Activated CD4-positive, alpha-beta T cell treated with anti-CD3 and anti-CD28 coated beads, Interleukin-10, Interleukin-2, amounts not matched to agents 100 ng/mL and 50 ng/mL, durations not matched to agents 16 hours and 8 hours (primary cell): ENCODE measurements at regions not wholly inside any gene's neighbourhood (a gene's known extent, or its start where the extent isn't known, plus 50 kb on each side); places are given as distances from the start of the nearest gene placed in this dataset.
A peak's percentile ranks its signal among the peaks of the same experiment; 100 is the strongest.
"Not testable (repeated sequence)": the region's sequence is repeated elsewhere in the genome, so short reads cannot be mapped to it uniquely, and the experiment has no call there.

Experiments
- DNase-seq: peaks from one replicate; pipeline ENCODE4 v3.0.0-alpha.2; 2020

DNA sequence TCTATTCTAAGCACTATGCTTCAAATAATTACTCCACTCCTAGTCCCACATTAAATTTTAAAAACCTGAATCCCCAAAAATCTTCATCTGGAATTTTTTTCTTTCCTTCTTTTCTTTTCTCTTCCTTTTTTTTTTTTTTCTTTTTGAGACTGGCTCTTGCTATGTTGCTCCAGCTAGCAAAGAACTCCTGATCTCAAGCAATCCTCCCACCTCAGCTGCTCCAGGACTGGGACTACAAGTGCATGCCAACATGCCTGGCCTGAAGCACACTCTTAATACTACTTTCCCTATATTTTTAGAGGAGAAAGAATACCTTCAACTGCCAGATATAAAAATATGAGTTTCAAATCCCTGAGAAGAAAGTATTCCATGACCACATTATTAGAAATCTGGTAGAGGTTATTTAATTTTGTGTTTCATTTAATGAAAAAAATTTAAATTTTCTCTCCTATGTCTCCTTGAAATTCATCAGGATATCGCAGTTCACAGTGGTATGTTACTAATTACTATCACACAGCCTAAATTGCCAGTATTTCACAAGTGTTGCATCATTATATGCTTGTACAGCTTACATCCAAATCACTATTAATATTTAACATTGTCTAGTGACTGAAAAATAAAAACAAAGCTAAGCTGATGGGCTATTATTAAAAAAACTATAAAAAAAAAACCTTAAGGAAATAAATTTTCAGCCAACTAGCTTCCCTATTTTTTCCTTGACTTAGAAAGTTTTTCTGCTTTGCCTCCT, 227.8 kb downstream of the NAF1 start:
- DNase-seq = no peak

DNA sequence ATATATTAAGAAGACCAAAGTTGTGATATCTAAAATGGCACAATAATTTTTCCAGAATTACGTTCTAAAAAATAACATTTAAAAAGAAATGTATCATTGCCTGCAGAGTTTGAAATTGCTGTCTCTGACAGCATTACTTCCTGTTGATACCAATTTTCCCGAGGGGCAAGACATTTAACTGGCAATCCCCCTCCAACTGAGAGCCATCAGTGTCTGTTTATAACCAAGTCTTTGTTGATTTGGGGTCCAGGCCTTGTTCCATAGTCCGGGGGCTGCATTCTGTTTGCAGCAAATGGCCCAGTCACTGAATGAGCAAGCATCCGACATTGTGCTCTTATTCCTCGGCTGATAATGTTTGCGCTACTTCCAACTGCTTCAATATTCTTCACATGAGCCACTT, 231.5 kb downstream of the NAF1 start:
- DNase-seq = no peak

DNA sequence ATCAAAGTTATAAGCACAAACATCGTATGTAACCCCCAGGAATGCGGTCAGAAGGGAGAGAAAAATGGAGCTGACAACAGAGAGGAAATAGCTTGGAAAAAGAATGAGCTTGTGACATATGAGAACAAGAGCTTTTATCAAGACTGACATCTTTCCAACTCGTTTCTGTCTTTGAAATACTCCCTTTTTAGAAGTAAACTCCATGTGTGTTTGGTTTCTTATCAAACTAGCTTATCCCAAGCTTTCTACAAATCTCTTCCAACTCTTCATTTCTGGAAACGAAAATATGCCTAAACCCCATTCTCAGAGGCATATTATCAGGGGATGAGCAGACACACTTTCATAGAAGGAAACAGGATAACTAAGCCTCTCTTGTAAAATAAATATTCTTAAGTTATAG, 235.4 kb downstream of the NAF1 start:
- DNase-seq = no peak

DNA sequence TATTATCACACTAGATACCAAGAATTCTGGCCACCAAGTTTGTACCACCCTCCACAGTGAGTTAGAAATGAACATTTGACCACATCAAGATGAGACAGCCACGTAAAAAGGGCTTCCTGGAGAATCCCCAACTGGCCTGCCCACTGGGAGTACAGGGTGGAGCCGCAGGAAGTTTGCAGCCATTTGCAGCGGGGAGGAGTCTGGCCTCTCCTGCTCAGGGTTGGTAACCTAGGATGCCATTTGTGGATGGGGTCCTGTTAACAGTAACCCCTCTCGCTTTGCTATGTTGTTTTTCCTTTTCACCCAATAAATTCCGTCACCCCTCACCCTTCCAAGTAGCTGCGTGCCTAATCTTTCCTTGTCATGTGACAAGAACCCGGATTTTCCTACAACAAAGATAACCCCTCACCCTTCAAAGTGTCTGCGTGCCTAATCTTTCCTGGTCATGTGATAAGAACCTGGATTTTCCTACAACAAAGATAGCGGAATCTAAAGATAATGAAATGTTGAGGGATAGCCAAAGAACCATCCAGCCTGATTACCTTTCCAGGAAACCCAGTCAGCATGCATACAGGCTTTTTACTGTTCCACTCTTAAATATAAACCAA, 245.4 kb downstream of the NAF1 start:
- DNase-seq = no peak

DNA sequence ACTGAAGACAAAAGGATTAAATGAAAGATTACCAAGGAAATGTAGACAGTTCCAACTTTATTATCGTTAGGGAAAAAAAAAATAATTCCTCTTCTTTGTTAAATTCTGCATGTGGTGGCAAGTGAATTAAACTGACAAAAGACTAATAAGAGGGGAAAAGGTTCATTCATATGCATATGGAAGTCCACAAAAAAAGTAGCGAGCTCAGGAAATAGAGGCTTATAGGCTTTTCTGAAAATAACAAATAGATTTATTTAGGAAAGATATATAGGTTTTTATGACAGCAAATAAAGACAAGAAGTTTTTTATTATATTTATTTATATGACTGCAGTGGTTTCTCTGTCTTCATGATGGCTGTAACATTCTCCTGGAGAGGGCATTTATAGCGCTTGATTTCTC, 246.0 kb downstream of the NAF1 start:
- no peak for DNase-seq

DNA sequence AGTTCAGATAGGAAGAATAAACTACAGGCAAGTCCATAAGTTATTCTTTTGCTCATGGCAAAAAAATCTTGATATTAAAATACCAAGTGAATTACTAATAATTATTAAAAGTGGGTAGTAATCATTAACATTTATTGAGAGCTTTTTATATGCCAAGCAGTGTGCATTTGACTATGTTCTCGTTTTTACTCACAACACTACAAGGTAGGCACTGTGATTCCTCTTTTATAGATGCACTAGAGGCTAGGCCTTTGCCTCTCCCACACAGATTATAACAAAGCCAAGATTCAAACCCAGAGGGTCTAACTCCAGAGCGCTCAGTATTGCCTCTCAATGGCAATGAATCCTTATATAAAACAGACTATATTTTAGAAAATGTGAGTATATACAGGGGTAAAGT, 254.2 kb downstream of the NAF1 start:
- DNase-seq = no peak

DNA sequence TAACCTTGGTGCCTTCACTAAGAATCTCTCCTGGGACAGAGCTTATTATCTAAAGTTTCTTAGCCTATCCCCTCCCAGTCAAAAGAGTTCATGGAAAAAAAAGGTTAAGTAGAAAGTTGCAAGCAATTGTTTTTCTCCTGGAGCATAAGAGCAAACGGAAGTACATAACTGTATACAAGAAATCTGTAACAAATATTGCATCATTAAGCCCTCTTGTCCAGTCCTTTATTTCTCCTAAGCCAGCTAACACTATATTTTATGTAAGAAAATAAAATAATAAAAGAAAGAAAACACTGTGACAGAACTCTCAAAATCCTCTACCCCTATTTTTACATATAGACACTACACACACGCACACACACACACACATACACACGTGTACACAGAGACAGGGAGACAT, 255.3 kb downstream of the NAF1 start:
- no peak for DNase-seq

DNA sequence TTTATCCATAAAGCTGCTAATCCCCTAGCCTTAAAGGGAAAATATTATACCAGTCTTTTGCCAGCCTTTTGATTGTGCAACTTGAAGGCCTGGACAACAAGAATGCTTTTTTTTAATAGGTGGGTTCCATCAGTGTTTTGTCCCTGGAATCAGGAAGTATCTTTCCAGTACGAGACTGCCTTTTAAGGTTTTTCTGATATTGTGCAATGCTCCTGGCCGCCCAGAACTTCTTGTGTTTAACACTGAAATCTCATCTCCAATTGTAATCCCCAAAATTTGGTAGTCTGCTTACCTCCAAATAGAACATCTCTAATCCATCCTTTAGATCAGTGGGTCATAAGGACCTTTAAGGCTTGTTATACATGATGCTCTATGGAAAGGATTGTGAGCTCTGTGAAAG, 256.7 kb downstream of the NAF1 start:
- DNase-seq = no peak

DNA sequence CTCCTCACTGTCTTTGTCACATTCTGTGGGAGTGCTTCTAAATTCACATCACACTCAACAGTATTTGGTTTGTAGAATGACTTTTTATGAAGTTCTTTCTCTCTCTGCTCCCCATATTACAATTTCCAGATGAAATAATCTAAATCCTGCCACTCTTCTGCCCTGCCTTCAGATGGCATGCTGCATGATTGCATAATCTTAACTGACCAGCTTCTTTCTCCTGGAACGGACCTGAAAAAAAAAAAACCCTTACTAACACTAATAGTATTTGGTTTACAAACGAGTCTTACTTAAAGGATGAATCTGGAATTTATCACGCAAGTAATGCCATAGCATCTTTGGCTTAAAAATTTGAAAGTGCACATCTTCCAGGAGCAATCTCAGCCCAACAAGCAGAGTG, 272.3 kb downstream of the NAF1 start:
- no peak for DNase-seq

DNA sequence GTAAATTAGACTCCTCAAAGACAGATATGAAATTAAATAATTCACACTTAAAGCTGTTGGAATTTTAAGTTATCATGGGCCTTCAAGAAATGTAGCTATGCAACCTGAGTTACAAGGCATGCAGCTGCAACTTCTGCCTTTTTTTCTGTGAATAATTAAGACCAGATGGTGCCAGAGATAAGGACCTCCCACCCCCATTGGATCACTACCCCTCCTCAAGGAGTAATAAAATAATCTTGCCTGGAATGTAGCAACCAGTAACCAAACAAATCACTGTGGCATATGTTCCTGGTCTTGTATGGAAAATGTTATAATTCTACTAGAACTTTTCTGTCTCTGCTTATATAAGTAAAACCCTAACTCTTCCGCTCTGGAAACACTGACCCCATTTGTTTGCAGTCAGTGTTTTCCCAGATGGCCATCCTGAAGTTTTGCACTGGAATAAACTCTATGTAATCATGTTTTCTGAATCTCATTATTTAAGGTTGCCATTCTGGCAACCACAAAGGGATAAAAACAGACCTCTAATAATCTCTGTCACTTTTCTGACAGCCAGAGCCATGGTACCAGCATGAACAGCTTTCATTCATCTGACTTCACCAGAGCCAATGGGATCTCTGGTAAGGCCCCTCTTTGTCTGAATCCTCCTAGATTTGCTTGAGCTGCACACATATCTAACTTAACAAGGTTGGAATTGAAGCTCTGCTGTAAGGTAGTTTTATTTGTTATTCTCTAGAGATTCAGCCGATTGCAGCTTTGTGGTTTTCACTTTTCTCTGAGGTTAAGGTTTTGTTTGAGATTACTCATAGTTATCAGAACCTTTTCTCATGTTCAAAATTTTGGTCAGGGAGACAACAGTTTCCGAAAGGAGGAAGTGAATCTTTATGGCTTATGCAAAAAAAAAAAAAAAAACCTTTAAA, 274.6 kb downstream of the NAF1 start:
- peak; percentile 70 for DNase-seq

DNA sequence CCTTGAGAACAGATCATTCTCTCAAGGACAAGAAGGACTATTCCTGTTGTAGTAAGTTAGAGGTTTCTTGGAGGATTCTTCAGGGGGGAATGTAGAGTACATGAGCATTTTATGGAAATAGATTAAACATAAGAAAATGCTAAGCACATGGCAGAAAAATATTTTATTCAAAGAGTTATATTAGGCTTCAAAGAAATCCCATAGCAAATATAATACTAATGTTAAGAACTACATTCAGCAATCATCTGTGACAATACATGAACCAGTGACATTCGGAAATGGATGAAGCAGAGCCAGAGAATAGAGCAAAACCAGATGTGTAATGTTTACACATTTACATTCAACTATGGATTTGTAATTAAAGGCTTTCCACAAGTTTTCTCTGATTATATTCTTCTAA, 288.6 kb downstream of the NAF1 start:
- no peak for DNase-seq

DNA sequence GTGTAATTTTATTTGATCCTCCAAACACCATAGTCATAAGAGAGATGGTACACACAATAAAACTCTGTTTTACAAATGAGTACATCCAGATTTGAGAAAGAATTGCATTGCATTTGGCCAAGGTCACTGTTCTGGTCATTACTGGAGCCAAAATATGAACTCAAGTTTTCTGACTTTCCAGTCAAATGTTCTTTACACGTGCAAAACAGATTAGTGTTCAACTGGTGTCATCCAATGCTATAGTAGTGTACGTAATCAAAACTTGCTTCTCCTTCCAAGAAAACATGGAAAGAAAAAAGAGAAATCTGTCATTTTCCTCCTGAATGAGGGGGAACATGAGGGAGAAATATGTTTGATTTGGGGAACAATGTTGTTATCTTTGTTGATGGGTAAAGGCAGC, 291.9 kb downstream of the NAF1 start:
- no peak for DNase-seq

DNA sequence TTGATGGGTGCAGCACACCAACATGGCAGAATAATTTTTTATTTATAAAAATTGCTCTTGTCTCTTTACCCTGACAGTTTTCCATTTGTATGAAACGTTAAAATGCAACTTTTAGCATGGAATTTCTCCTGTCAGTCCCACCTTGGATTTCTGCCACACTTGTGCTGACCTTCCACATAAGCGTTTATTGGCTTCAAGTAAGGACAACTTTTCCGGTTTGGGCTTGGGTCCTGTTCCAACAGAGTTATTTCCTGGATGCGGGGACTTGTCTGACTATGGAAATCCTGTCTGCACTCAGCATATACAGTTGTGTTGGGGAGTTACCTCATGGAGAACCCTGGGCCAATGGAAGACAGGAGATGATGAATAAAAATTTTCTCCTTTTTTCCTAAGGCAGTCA, 294.7 kb downstream of the NAF1 start:
- no peak for DNase-seq

DNA sequence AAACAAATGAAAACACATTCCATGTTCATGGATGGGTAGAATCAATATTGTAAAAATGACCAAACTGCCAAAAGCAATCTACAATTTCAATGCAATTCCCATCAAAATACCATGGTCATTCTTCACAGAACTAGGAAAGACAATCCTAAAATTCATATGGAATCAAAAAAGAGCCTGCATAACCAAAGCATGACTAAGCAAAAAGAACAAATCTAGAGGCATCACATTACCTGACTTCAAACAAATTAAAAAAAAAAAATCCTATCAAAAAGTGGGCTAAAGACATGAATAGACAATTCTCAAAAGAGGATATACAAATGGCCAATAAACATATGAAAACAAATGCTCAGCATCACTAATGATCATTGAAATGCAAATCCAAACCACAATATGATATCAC, 297.5 kb downstream of the NAF1 start:
- DNase-seq = no peak

DNA sequence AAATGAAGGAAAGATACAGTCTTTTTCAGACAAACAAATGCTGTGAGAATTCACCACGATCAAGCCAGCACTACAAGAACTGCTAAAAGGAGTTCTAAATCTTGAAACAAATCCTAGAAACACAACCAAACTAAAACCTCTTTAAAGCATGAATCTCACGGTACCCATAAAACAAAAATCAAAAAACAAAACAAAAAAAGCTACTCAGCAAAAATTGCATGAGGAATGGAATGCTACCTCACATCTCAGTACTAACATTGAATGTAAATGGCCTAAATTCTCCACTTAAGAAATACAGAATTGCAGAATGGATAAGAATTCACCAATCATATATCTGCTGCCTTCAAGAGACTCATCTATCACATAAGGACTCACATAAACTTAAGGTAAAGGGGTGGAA, 300.1 kb downstream of the NAF1 start:
- no peak for DNase-seq

DNA sequence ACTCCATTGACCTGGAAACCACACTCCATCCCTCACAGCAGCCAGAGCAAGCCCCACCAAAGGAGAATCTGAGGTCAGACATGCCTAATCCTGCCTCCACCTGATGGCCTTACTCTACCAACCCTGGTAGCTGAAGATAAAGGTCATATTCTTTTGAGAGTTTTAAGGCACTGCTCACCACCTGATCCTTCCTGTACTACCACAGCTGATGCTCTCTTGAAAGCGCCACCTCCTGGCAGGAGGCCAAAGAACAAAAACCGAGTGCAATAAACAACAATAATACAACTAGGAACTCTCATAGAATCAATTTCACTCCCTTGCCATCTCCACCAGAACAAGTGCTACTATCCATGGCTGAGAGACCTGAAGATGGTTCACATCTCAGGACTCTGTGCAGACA, 301.6 kb downstream of the NAF1 start:
- peak; percentile 9 for DNase-seq

DNA sequence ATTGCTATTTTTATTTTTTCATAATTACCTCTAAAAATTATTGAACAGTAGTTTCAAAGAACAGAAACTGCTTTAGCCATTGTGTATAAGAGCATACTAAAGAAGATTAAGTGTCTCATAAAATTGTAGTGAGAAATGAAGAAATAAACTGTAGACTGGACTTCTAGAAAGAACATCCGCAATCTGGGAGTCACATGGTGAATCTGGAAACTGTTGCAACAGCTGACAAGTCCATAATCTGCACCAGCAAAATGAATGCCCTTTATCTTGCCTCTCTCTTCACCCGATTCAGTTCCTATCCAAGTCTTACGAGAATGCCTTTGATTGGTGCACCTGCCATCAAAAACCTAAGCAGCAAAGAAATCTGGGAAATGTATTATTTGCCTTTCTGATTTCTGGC, 312.9 kb downstream of the NAF1 start:
- DNase-seq = no peak

DNA sequence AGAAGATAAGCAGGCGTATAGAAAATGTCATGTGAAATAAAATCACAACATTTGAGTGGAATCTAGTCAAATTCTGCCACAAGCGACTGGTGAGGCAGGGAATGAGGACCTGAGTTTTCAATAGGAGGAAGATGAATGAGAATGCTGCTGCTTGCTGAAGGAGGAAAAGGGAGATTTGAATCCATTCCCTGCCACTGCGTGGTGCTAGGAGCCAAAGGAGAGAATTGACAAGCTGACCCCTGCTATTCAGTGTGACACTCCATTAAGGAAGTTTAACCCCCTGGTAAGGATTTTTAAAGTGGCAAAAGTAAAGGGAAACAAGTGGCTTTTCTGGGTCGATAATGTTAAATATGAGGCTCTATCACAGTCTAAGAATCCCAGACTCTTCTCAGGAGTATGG, 314.0 kb downstream of the NAF1 start:
- no peak for DNase-seq

DNA sequence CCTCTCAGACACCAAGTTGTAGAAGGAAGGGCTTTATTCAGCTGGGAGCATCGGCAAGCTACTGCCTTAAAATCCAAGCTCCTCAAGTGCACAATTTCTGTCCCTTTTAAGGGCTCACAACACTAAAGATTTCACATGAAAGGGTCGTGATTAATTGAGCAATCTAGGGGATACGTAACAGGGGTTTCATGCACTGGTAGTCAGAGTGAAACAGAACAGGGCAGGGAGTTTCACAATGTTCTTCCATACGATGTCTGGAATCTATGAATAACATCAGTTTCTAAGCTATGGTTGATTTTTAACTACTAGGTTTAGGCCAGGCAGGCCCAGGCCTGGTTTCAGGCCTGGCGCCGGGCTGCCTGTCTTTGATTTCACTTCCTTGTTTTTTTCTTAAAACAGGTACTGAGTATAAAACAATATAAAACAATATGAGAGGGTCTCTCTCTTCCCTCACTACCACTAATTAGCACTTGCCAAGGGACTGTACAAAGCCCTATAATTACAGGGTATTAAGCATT, 315.4 kb downstream of the NAF1 start:
- DNase-seq = not testable (repeated sequence)

DNA sequence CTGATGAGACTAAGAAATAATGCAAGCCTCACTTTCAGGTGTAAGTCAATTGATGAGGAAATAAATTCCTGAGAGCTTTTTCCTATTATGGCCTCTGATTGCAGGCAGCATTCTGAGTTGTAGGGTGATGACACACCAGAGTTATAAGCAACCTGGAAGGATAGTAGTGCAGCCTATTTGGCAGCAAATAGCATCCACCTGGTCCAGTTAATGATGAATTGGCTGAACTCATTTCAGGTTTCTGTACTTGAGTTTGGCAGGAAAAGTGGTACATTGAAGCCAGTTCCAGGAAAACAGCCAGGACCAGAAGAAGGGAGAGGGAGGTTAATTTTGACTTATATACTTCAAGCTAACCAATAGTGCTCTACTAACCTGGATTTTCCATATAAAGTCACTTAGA, 316.8 kb downstream of the NAF1 start:
- no peak for DNase-seq

DNA sequence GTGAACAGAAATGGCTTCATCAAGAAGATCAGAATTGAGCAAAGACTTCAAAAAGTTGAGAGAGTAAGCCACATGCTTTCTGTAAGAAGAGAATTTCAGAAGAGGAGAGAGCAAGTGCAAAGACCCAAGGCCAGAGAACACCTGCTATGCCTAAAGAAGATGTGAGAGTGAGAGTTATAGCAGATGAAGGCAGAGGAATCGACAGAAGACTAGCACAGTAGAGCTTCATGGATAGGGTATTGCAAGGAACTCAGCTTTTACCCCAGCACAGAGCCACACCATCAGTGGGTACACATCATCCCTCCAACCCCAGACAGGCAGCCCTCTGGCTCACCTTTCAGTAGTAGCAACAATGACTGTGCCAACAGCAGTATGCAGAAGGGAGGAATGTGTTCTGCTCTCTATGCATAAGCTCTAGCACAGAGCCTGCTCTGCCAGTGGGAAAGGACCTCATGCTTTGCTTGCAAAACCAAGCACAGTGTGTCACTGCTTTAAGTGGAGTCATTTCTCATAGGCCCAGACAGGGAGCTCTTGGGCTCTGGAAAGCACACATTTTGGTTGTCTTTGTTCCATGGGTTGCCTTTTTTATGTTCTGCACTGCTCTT, 318.6 kb downstream of the NAF1 start:
- peak; percentile 1 for DNase-seq

DNA sequence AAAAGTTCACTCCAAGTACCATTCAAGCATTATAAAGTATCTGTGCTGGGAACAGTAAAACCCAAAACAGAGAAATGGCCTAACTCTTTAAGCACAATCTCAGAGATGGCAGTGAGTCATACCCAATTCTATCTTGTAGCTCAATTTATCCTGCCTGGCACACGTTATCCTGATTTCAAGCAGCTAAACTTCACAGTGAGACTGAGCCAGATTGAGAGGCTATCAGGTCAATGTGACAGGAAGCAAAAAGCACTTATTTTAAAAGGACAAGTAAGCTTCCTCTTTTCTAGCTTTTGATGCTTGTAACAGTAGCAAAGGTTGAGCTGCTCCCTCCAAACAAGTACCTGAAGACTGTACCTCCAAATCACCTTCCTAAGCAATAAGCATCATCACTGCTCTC, 324.9 kb downstream of the NAF1 start:
- no peak for DNase-seq

DNA sequence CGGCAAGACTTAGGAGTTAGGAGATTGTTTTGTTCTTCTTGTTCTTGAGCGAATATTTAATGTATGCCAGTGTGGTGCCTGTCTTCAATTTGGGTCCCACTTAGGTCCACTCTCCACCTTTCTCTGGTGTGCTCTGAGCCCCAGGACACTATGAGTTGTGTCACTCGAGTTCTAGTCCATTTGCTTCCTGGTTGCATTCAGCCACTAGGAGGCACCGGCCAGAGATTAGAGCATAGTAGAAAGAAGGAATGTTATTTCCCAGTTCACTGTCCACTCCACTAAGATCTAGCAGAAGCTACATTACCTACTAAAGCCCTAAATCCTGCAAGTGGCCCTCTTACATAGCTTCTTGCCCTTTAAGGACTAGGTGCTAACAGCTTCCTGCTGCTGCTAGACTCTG, 326.9 kb downstream of the NAF1 start:
- DNase-seq = no peak
